ENCODE measurements at regions not wholly inside any gene's neighbourhood (a gene's known extent, or its start where the extent isn't known, plus 50 kb on each side); places are given as distances from the start of the nearest gene placed in this dataset.

GRCh38 chr12:59934486-59934885 is 338.7 kb downstream of the SLC16A7 start:
- Histone ChIP-seq H3F3A (ENCODE audit: insufficient read depth, low read depth) (no peaks in the 10 kb centered on the region), H3K9me3 (ENCODE audit: insufficient read depth, low read depth) (no peaks in the 10 kb centered on the region; the same call in 1 of the 2 replicates), H3K79me2 (ENCODE audit: low read depth) (no peaks in the 10 kb centered on the region), H3K4me3 (no peak overlapping the region), H3K4me1 (replicated peaks; ENCODE audit: insufficient read depth) (no peaks in the 10 kb centered on the region), H3K36me3 (ENCODE audit: low read depth) (no peaks in the 10 kb centered on the region), H3K9me2 (ENCODE audit: insufficient read depth) (no peaks in the 10 kb centered on the region), H3K4me2 (no peak overlapping the region), H3K27ac (no peak overlapping the region), H4K20me1 (ENCODE audit: insufficient read depth) (no peaks in the 10 kb centered on the region), H3K27me3 (ENCODE audit: insufficient read depth, low read depth) (no peaks in the 10 kb centered on the region), H2AFZ (no peak overlapping the region)
- CTCF ChIA-PET: no interaction called here
- intact Hi-C loops (cut with micrococcal nuclease; ENCODE audit: unreplicated experiment): no loop called here
- TF ChIP-seq EZH2 (IDR thresholded peaks at IDR 0.05; ENCODE audit: low read depth): no peak
- no peak for TF ChIP-seq CTCF (conservative IDR thresholded peaks at IDR 0.05)
- no peak for DNase-seq
- POLR2A ChIA-PET (ENCODE audit: unreplicated experiment): no interaction called here
- BruUV-seq (replicated peaks): no TSS peak

- no peaks in the 10 kb centered on the region for H3K79me2 ChIP-seq (ENCODE audit: low read depth)
- H4K20me1 ChIP-seq (ENCODE audit: insufficient read depth): no peaks in the 10 kb centered on the region
- DNase-seq: peak in 1 of 2 experiments; percentile 13
- no peaks in the 10 kb centered on the region; the same call in 1 of the 2 replicates for H3K9me3 ChIP-seq (ENCODE audit: insufficient read depth, low read depth)
- no peaks in the 10 kb centered on the region for H3K36me3 ChIP-seq (ENCODE audit: low read depth)
- TF ChIP-seq CTCF (conservative IDR thresholded peaks at IDR 0.05) (no peak), EZH2 (IDR thresholded peaks at IDR 0.05; ENCODE audit: low read depth) (no peak)
- CTCF ChIA-PET: no interaction called here
- H3K9me2 ChIP-seq (ENCODE audit: insufficient read depth): no peaks in the 10 kb centered on the region
- BruUV-seq (replicated peaks): no TSS peak
- intact Hi-C loops (cut with micrococcal nuclease; ENCODE audit: unreplicated experiment): loop anchor here (1.0 kb wide), 1 partner anchor 134 kb away; no protein-coding TSS in a partner anchor
- no peak overlapping the region for H3K4me2 ChIP-seq
- no peaks in the 10 kb centered on the region for H3K4me1 ChIP-seq (replicated peaks; ENCODE audit: insufficient read depth)
- no peak overlapping the region for H3K27ac ChIP-seq
- H3K27me3 ChIP-seq (ENCODE audit: insufficient read depth, low read depth): no peaks in the 10 kb centered on the region
- H3F3A ChIP-seq (ENCODE audit: insufficient read depth, low read depth): no peaks in the 10 kb centered on the region
- H3K4me3 ChIP-seq: no peak overlapping the region
- no peak overlapping the region for H2AFZ ChIP-seq
- POLR2A ChIA-PET (ENCODE audit: unreplicated experiment): no interaction called here
Observed at GRCh38 chr12:59936534-59936933, 340.7 kb downstream of the SLC16A7 start.

- H3K27me3 ChIP-seq (ENCODE audit: insufficient read depth, low read depth): no peaks in the 10 kb centered on the region
- no peaks in the 10 kb centered on the region for H4K20me1 ChIP-seq (ENCODE audit: insufficient read depth)
- H2AFZ ChIP-seq: no peak overlapping the region
- no peaks in the 10 kb centered on the region for H3K36me3 ChIP-seq (ENCODE audit: low read depth)
- intact Hi-C loops (cut with micrococcal nuclease; ENCODE audit: unreplicated experiment): no loop called here
- H3F3A ChIP-seq (ENCODE audit: insufficient read depth, low read depth): no peaks in the 10 kb centered on the region
- no peaks in the 10 kb centered on the region; the same call in 1 of the 2 replicates for H3K9me3 ChIP-seq (ENCODE audit: insufficient read depth, low read depth)
- no peaks in the 10 kb centered on the region for H3K9me2 ChIP-seq (ENCODE audit: insufficient read depth)
- no peak overlapping the region for H3K4me2 ChIP-seq
- ChIA-PET CTCF (no interaction called here), POLR2A (ENCODE audit: unreplicated experiment) (no interaction called here)
- DNase-seq: no peak
- BruUV-seq (replicated peaks): no TSS peak
- H3K4me3 ChIP-seq: no peak overlapping the region
- no peaks in the 10 kb centered on the region for H3K79me2 ChIP-seq (ENCODE audit: low read depth)
- TF ChIP-seq CTCF (conservative IDR thresholded peaks at IDR 0.05): no peak
- no peak for TF ChIP-seq EZH2 (IDR thresholded peaks at IDR 0.05; ENCODE audit: low read depth)
- H3K27ac ChIP-seq: no peak overlapping the region
- no peaks in the 10 kb centered on the region for H3K4me1 ChIP-seq (replicated peaks; ENCODE audit: insufficient read depth)
Observed at GRCh38 chr12:59937148-59937547, 341.3 kb downstream of the SLC16A7 start.
